ENCODE measurements at regions not wholly inside any gene's neighbourhood (a gene's known extent, or its start where the extent isn't known, plus 50 kb on each side); places are given as distances from the start of the nearest gene placed in this dataset.

- TF ChIP-seq CTCF (IDR thresholded peaks at IDR 0.05) (no peak), ZBTB33 (IDR thresholded peaks at IDR 0.05; ENCODE audit: borderline replicate concordance, low read depth) (no peak), SMC3 (IDR thresholded peaks at IDR 0.05; ENCODE audit: low read depth, low read length) (no peak), MXI1 (IDR thresholded peaks at IDR 0.05; ENCODE audit: low read depth, low read length) (no peak), MAX (IDR thresholded peaks at IDR 0.05; ENCODE audit: low read depth) (no peak), TAF1 (IDR thresholded peaks at IDR 0.05; ENCODE audit: borderline replicate concordance, low read depth, low read length) (no peak), EP300 (IDR thresholded peaks at IDR 0.05; ENCODE audit: borderline replicate concordance in 1 of 2, low read depth in 1 of 2, low read length in 1 of 2) (no peak), REST (IDR thresholded peaks at IDR 0.05; ENCODE audit: low read depth, low read length) (no peak), POLR2AphosphoS5 (IDR thresholded peaks at IDR 0.05; ENCODE audit: low read depth, low read length) (no peak), GABPA (IDR thresholded peaks at IDR 0.05; ENCODE audit: low read depth) (no peak), FOSL2 (IDR thresholded peaks at IDR 0.05; ENCODE audit: borderline replicate concordance, low read depth) (no peak), YY1 (IDR thresholded peaks at IDR 0.05; ENCODE audit: low read depth) (no peak), USF1 (IDR thresholded peaks at IDR 0.05; ENCODE audit: borderline replicate concordance, low read depth) (no peak), EZH2phosphoT487 (IDR thresholded peaks at IDR 0.05; ENCODE audit: borderline replicate concordance, low read depth) (no peak)
Measured at GRCh38 chr12:85711735-85712390, 124.3 kb downstream of the RASSF9 start.
